ENCODE measurements at regions not wholly inside any gene's neighbourhood (a gene's known extent, or its start where the extent isn't known, plus 50 kb on each side); places are given as distances from the start of the nearest gene placed in this dataset.

- CTCF ChIA-PET (ENCODE audit: partially characterized antibody) = no interaction called here
- no peak overlapping the region for H3K14ac ChIP-seq (ENCODE audit: insufficient read length)
- no peaks in the 10 kb centered on the region for H3K79me2 ChIP-seq (ENCODE audit: control insufficient read depth in 1 of 2, insufficient read depth in 2 of 2, low read length in 2 of 2)
- H2BK5ac ChIP-seq (ENCODE audit: low read depth, low read length) = no peak overlapping the region
- WGBS, 2 experiments (ENCODE audit: extremely low coverage in 1 of 2, insufficient coverage in 1 of 2, insufficient read length in 1 of 2, insufficient replicate concordance in 2 of 2, low coverage in 1 of 2, low lambda C conversion rate in 2 of 2, missing lambda C conversion rate in 1 of 2) = no CpG with 5 or more reads among the region's 1 CpG
- no peak overlapping the region for H3K4me3 ChIP-seq (ENCODE audit: extremely low read depth in 1 of 4, insufficient read depth in 2 of 4, low read depth in 3 of 4, low read length in 4 of 4)
- no peak overlapping the region for H3K18ac ChIP-seq (ENCODE audit: extremely low read depth, low read length)
- no peak overlapping the region for H4K91ac ChIP-seq (replicated peaks; ENCODE audit: insufficient read length, low read length)
- H3K27ac ChIP-seq (ENCODE audit: low read depth, low read length) = no peak overlapping the region
- H3K36me3 ChIP-seq (ENCODE audit: control insufficient read depth in 2 of 4, insufficient read depth in 4 of 4, low read length in 3 of 4) = no peaks in the 10 kb centered on the region
- no peaks in the 10 kb centered on the region for H3K4me1 ChIP-seq (replicated peaks in 1 of 4; ENCODE audit: control insufficient read depth in 3 of 4, insufficient read depth in 4 of 4, low read length in 3 of 4)
- H3K56ac ChIP-seq (replicated peaks; ENCODE audit: insufficient read length, low read depth, low read length) = no peak overlapping the region
- H2AK5ac ChIP-seq (ENCODE audit: low read depth, low read length) = no peak overlapping the region
- H3K4ac ChIP-seq (replicated peaks; ENCODE audit: insufficient read length, low read depth, low read length) = no peak overlapping the region
- no peaks in the 10 kb centered on the region for H4K20me1 ChIP-seq (replicated peaks in 1 of 2; ENCODE audit: control insufficient read depth in 1 of 2, insufficient read depth in 2 of 2, low read length in 2 of 2)
- no peak overlapping the region for H2BK15ac ChIP-seq (ENCODE audit: low read length)
- DNase-seq (ENCODE audit: low read depth in 1 of 2, low spot score in 2 of 2) (no peak), FAIRE-seq (no peak)
- no peak overlapping the region for H2BK12ac ChIP-seq (ENCODE audit: low read depth, low read length)
- no peak overlapping the region for H4K8ac ChIP-seq (ENCODE audit: extremely low read depth, insufficient read depth, low read length)
- H3K23me2 ChIP-seq (ENCODE audit: low read depth, low read length) = no peaks in the 10 kb centered on the region
- no peak overlapping the region for H2BK20ac ChIP-seq (ENCODE audit: low read length)
- POLR2A ChIA-PET (ENCODE audit: partially characterized antibody) = no interaction called here
- H4K5ac ChIP-seq (ENCODE audit: insufficient read length, low read depth, low read length) = no peak overlapping the region
- no peak overlapping the region for H2AFZ ChIP-seq (ENCODE audit: low read length)
- H3K79me1 ChIP-seq (ENCODE audit: low read depth, low read length) = no peaks in the 10 kb centered on the region
- no peak overlapping the region for H3K23ac ChIP-seq (ENCODE audit: insufficient read length)
- H3K27me3 ChIP-seq (replicated peaks in 1 of 4; ENCODE audit: control insufficient read depth in 3 of 4, extremely low read depth in 1 of 4, insufficient read depth in 3 of 4, low read length in 3 of 4) = no peaks in the 10 kb centered on the region
- H3K4me2 ChIP-seq (ENCODE audit: insufficient read depth in 1 of 2, low read depth in 2 of 2, low read length in 2 of 2) = no peak overlapping the region
- no peak overlapping the region for H3K9ac ChIP-seq (replicated peaks in 1 of 4; ENCODE audit: extremely low read depth in 1 of 4, low read depth in 3 of 4, low read length in 3 of 4)
- H2BK120ac ChIP-seq (replicated peaks; ENCODE audit: low read depth, low read length) = no peak overlapping the region
- H3K9me3 ChIP-seq (ENCODE audit: insufficient read depth in 2 of 2, low read depth in 1 of 2, low read length in 1 of 2) = no peaks in the 10 kb centered on the region; a peak in 1 of 4 replicates
- TF ChIP-seq SP1 (IDR thresholded peaks at IDR 0.05; ENCODE audit: low read depth, low read length) (no peak), E2F6 (IDR thresholded peaks at IDR 0.05) (no peak), EGR1 (IDR thresholded peaks at IDR 0.05; ENCODE audit: borderline replicate concordance, low read depth, low read length) (no peak), EZH2 (IDR thresholded peaks at IDR 0.05; ENCODE audit: low read depth, low read length, severe bottlenecking) (no peak), SP4 (IDR thresholded peaks at IDR 0.05; ENCODE audit: low read length) (no peak), CTCF (IDR thresholded peaks at IDR 0.05; ENCODE audit: control extremely low read depth in 1 of 3, insufficient read depth in 1 of 3, low read depth in 1 of 3, low read length in 3 of 3) (no peak), ASH2L (IDR thresholded peaks at IDR 0.05; ENCODE audit: low read length) (no peak)
- TF ChIP-seq, protein P1, sequence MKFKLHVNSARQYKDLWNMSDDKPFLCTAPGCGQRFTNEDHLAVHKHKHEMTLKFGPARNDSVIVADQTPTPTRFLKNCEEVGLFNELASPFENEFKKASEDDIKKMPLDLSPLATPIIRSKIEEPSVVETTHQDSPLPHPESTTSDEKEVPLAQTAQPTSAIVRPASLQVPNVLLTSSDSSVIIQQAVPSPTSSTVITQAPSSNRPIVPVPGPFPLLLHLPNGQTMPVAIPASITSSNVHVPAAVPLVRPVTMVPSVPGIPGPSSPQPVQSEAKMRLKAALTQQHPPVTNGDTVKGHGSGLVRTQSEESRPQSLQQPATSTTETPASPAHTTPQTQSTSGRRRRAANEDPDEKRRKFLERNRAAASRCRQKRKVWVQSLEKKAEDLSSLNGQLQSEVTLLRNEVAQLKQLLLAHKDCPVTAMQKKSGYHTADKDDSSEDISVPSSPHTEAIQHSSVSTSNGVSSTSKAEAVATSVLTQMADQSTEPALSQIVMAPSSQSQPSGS (IDR thresholded peaks at IDR 0.05; ENCODE audit: low read length) = no peak
- TF ChIP-seq, protein P2, sequence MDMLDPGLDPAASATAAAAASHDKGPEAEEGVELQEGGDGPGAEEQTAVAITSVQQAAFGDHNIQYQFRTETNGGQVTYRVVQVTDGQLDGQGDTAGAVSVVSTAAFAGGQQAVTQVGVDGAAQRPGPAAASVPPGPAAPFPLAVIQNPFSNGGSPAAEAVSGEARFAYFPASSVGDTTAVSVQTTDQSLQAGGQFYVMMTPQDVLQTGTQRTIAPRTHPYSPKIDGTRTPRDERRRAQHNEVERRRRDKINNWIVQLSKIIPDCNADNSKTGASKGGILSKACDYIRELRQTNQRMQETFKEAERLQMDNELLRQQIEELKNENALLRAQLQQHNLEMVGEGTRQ (IDR thresholded peaks at IDR 0.05; ENCODE audit: low read length) = no peak
Measured at GRCh38 chrX:113429011-113429410, 588.4 kb upstream of the AMOT start.
